ENCODE measurements at regions not wholly inside any gene's neighbourhood (a gene's known extent, or its start where the extent isn't known, plus 50 kb on each side); places are given as distances from the start of the nearest gene placed in this dataset.

DNA sequence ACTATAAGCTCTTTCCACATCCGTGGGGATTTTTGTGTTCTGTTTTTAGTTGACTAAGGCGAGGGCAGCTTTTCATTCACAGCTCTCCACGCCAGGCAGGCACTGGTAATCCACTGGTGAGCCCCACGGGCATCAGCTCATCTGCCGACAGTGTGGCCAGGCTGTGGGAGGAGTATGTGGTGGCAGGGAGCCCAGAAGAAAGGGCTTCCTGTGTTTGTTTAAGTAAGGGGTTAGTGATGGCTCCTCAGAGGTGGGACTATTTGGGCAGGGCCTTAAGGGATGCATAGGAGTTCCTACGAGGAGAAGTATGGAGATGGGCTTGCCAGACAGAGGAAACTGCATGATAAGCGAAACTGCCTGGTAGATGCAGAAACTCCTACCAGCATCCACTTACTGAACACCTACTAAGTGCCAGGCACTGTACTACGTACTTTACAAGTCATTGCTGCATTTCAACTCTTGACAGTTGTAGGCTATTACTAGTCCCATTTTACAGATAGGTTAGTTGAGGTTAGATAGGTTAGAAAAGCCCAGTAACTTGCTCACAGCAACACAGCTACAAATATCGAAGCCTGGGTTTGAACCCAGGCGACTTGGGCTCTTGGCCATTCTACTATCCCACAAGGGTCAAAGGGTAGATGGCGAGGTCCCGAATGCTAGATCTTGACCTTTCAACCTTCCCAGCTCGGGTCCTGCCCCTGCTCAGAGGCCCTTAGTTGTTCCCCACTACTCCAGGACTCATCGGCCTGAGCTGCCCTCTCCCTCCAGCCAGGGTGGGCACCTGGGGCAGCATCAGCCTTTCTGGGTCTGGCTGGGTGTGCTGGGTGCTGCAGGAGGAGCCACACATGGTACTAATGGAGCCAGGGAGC is 55.1 kb downstream of the CEBPB start:
- H3K4me3 ChIP-seq = no peak overlapping the region
- H3K36me3 ChIP-seq = no peaks in the 10 kb centered on the region
- in situ Hi-C loops (cut with MboI; ENCODE audit: low sequenced_read_pairs in 4 of 4) = no loop called here
- no peak for ATAC-seq
- DNase-seq = no peak
- no peaks in the 10 kb centered on the region for H3K4me1 ChIP-seq
- intact Hi-C loops (cut with DNase I; ENCODE audit: low total_unique reads) = no loop called here
- no peaks in the 10 kb centered on the region for H3K9me3 ChIP-seq
- TF ChIP-seq, protein P1, sequence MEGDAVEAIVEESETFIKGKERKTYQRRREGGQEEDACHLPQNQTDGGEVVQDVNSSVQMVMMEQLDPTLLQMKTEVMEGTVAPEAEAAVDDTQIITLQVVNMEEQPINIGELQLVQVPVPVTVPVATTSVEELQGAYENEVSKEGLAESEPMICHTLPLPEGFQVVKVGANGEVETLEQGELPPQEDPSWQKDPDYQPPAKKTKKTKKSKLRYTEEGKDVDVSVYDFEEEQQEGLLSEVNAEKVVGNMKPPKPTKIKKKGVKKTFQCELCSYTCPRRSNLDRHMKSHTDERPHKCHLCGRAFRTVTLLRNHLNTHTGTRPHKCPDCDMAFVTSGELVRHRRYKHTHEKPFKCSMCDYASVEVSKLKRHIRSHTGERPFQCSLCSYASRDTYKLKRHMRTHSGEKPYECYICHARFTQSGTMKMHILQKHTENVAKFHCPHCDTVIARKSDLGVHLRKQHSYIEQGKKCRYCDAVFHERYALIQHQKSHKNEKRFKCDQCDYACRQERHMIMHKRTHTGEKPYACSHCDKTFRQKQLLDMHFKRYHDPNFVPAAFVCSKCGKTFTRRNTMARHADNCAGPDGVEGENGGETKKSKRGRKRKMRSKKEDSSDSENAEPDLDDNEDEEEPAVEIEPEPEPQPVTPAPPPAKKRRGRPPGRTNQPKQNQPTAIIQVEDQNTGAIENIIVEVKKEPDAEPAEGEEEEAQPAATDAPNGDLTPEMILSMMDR (IDR thresholded peaks at IDR 0.05 in 4 of 5, conservative IDR thresholded peaks at IDR 0.05 in 1 of 5) = no peak
- TF ChIP-seq POLR2A (IDR thresholded peaks at IDR 0.05) = no peak
- no peak overlapping the region for H3K27ac ChIP-seq
- no peaks in the 10 kb centered on the region for H3K27me3 ChIP-seq

DNA sequence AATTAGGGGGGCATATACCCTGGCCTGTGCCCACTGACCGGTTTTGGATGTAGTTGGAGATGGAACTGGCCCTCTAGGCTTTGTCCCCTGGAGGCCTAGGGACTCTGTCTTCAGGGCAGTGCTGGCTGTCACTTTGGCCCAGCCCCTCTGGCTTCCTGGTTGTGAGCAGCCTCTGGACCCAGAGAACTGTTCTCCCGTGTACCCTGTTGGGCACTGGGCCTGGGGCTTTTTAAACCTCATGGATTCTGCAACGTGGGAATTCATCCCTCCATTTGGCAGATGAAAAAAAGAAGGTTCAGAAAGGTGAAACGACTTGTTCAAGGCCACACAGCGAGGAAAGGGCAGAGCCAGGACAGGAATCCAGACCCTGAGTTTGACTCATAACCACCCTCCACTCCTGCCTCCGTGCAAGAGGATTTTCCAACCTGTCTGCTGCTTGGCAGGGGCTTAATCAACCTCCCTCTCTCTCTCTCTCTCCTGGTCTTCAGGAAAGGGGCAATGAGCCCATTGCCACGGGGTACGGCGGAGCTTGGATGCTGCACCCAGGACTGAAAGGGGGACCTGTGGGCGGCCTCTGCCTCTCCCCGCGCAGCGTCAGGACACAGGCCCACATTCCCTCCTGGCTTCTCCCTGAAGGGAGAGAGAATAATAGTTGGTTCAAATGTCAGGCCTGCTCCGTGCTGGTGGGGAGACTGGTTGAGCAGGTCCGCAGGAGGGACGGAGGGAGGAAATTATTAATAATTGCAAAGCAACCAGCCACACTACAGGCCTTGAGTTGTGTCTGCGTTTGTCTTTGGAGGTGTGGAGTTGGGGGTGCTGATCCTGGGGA is 56.0 kb downstream of the CEBPB start:
- ATAC-seq = no peak
- TF ChIP-seq POLR2A (IDR thresholded peaks at IDR 0.05) = no peak
- TF ChIP-seq, protein P1 (IDR thresholded peaks at IDR 0.05 in 4 of 5, conservative IDR thresholded peaks at IDR 0.05 in 1 of 5) = no peak
- H3K27ac ChIP-seq = no peak overlapping the region
- H3K27me3 ChIP-seq = no peaks in the 10 kb centered on the region
- no peaks in the 10 kb centered on the region for H3K36me3 ChIP-seq
- no peaks in the 10 kb centered on the region for H3K9me3 ChIP-seq
- no peak overlapping the region for H3K4me3 ChIP-seq
- H3K4me1 ChIP-seq = no peaks in the 10 kb centered on the region
- no peak for DNase-seq
- in situ Hi-C loops (cut with MboI; ENCODE audit: low sequenced_read_pairs in 4 of 4) = no loop called here
- intact Hi-C loops (cut with DNase I; ENCODE audit: low total_unique reads) = no loop called here

DNA sequence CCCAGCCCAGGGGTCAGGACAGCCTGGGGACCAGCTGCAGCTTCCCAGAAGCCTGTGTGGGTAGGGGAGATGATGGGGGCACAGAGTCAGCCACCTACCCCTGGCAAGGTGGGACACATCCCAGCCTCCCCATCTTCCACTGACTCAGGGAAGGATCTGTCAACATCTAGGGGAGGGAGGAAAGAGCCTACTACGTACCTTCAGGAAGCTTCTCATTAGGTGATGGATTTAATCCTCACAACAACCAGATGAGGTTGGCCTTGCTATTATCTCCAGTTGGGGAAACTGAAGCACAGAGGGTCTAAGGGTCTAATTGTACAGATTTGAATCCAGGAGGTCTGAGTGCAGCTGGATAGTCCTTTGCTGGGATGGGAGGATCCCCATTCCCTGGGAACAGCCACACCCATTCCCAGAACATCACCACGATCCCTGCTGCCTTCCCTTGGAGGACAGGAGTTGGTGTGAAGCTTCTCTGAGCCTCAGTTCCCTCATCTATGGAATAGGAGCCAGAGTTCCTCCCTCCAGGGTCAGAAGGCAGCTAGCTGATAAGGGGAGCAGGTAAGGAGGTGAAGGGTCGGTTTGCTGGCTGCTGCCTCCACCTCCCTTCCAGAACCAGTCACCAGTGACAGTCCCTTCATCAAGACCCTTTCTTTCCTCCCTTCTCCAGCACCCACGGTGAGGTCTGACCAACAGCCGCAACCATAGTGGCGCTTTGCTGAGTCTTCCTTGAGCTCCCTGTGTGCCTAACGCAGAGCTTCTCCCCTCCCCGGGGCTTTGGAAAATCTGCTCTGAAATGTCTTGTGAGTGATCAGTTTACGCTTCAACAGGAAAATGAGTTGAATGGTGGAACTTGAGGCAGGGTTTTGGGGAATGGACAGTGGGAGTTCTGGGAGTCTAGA is 56.8 kb downstream of the CEBPB start:
- Histone ChIP-seq H3K36me3 (no peaks in the 10 kb centered on the region), H3K4me3 (no peak overlapping the region), H3K4me1 (no peaks in the 10 kb centered on the region), H3K9me3 (no peaks in the 10 kb centered on the region), H3K27ac (no peak overlapping the region), H3K27me3 (no peaks in the 10 kb centered on the region)
- intact Hi-C loops (cut with DNase I; ENCODE audit: low total_unique reads) (no loop called here), in situ Hi-C loops (cut with MboI; ENCODE audit: low sequenced_read_pairs in 4 of 4) (no loop called here)
- ATAC-seq (no peak), DNase-seq (no peak)
- TF ChIP-seq POLR2A (IDR thresholded peaks at IDR 0.05) = no peak
- TF ChIP-seq, protein P1 (IDR thresholded peaks at IDR 0.05 in 4 of 5, conservative IDR thresholded peaks at IDR 0.05 in 1 of 5) = no peak

DNA sequence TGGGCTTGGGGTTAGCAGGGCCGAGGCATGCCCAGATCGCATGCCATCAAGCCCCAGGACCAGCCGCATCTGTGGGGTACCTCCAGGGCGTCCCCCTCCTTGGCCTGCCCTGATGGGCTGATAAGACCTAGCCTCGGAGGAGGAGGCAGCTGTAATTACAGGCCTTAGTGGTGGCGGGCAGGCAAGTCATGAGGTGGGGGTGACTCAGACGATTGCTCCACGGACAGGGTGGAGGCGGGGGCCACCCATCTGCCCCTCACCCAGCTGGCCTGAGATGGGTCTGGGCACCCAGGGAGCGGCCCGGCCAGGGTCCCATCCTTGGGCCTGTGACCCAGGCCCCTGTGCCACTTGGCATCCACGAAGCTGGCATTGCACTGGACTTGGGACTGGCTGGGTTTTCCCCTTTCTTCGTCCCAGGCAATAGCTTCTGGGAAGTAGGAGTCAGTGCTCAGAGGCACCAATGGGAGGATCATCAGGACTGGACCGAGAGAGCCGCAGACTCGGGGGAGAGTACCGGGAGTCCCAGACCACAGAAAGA is 57.5 kb downstream of the CEBPB start:
- Histone ChIP-seq H3K27ac (no peak overlapping the region), H3K4me1 (no peaks in the 10 kb centered on the region), H3K9me3 (no peaks in the 10 kb centered on the region), H3K4me3 (no peak overlapping the region), H3K36me3 (no peaks in the 10 kb centered on the region), H3K27me3 (no peaks in the 10 kb centered on the region)
- intact Hi-C loops (cut with DNase I; ENCODE audit: low total_unique reads) = no loop called here
- TF ChIP-seq POLR2A (IDR thresholded peaks at IDR 0.05) = no peak
- TF ChIP-seq, protein P1 (IDR thresholded peaks at IDR 0.05 in 4 of 5, conservative IDR thresholded peaks at IDR 0.05 in 1 of 5) = no peak
- DNase-seq (no peak), ATAC-seq (no peak)
- in situ Hi-C loops (cut with MboI; ENCODE audit: low sequenced_read_pairs in 4 of 4) = no loop called here

All from gastrocnemius medialis (tissue), 4 donors.